ENCODE measurements at regions not wholly inside any gene's neighbourhood (a gene's known extent, or its start where the extent isn't known, plus 50 kb on each side); places are given as distances from the start of the nearest gene placed in this dataset.
"Not testable (repeated sequence)": the region's sequence is repeated elsewhere in the genome, so short reads cannot be mapped to it uniquely, and the experiment has no call there.

DNA sequence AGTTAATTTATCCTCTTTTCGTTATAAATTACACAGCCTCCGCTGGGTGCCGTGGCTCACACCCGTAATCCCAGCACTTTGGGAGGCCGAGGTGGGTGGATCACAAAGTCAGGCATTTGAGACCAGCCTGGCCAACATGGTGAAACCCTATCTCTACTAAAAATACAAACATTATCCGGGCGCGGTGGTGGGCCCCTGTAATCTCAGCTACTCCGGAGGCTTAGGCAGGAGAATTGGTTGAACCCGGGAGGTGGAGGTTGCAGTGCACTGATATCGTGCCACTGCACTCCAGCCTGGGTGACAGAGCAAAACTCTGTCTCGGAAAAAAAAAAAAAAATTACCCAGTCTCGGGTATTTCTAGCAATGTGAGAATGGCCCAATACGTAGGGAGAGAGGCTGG lies 590.6 kb downstream of the RFPL4B start:
- TF ChIP-seq CTCF (IDR thresholded peaks at IDR 0.05; ENCODE audit: low read length); EZH2 (IDR thresholded peaks at IDR 0.05; ENCODE audit: borderline replicate concordance, low read length): not testable (repeated sequence)
